ENCODE measurements at regions not wholly inside any gene's neighbourhood (a gene's known extent, or its start where the extent isn't known, plus 50 kb on each side); places are given as distances from the start of the nearest gene placed in this dataset.
A peak's percentile ranks its signal among the peaks of the same experiment; 100 is the strongest.

DNA sequence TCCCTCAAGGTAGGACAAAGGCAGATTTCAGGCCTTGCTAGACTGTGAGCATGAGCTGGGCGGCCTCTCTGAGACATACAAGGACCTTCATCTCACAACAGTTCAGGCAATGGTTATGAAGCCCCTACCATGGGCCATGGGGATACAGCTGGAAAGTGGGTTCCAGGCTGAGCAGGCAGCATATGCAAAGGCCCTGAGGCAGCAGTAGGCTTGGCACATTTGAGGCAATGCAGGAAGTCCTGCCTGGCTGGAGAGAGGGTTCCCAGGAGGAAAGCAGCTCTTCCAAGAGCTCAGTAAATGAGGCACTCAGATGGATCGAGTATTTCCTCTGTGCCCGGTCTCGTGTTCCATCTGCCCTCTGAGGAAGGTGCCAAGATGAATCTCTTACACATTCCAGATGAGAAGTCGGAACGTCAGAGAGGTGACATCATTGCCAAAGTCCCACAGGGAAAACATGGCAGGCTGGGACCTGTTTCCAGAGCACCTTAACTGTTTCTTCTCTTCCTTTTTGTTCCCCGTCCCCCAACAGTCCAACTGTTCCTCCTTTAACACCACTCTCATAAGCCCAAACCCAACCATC, 388.6 kb downstream of the MN1 start:
- no peak for DNase-seq (ENCODE audit: low spot score)
- Histone ChIP-seq H3K14ac (ENCODE audit: low read length) (no peak overlapping the region), H4K91ac (ENCODE audit: low read depth, low read length, poor library complexity) (no peak overlapping the region), H3K23ac (ENCODE audit: low read depth, low read length, poor library complexity) (no peak overlapping the region), H3K4me3 (ENCODE audit: low read length in 2 of 2) (no peak overlapping the region), H2AK5ac (ENCODE audit: low read depth, low read length) (peak overlapping the region; percentile 72), H3K9ac (ENCODE audit: low read depth, low read length, poor library complexity) (no peak overlapping the region), H3K9me3 (replicated peaks in 1 of 2; ENCODE audit: control insufficient read depth in 2 of 2, insufficient read depth in 1 of 2, low read depth in 1 of 2, low read length in 2 of 2) (no peaks in the 10 kb centered on the region), H3K4ac (ENCODE audit: low read length) (no peak overlapping the region), H2AFZ (ENCODE audit: low read length) (no peak overlapping the region), H3K36me3 (replicated peaks in 1 of 2; ENCODE audit: control insufficient read depth in 2 of 2, insufficient read depth in 2 of 2, low read length in 2 of 2) (no peaks in the 10 kb centered on the region), H2BK120ac (ENCODE audit: low read depth, low read length) (no peak overlapping the region), H2BK12ac (ENCODE audit: low read length) (no peak overlapping the region), H3K18ac (ENCODE audit: low read length) (peak overlapping the region; percentile 18), H3K4me2 (ENCODE audit: insufficient read depth, low read length, poor library complexity, severe bottlenecking) (no peak overlapping the region), H2BK15ac (ENCODE audit: low read length) (no peak overlapping the region), H3K4me1 (ENCODE audit: control insufficient read depth in 2 of 2, insufficient read depth in 1 of 2, low read depth in 1 of 2, low read length in 2 of 2) (peaks cover 17% of the 10 kb centered on the region in 2 donors), H2BK5ac (ENCODE audit: low read length) (no peak overlapping the region), H3K27ac (replicated peaks; ENCODE audit: low read length) (no peak overlapping the region), H4K8ac (ENCODE audit: low read depth, low read length) (no peak overlapping the region), H3K79me1 (ENCODE audit: low read depth, low read length) (no peaks in the 10 kb centered on the region), H3K27me3 (ENCODE audit: control insufficient read depth in 3 of 3, insufficient read depth in 3 of 3, low read depth in 1 of 3, low read length in 3 of 3) (no peaks in the 10 kb centered on the region)
- no CpG with 5 or more reads among the region's 7 CpGs for WGBS, 2 donors (ENCODE audit: extremely low coverage in 2 of 2, insufficient read length in 2 of 2, insufficient replicate concordance in 1 of 2)

DNA sequence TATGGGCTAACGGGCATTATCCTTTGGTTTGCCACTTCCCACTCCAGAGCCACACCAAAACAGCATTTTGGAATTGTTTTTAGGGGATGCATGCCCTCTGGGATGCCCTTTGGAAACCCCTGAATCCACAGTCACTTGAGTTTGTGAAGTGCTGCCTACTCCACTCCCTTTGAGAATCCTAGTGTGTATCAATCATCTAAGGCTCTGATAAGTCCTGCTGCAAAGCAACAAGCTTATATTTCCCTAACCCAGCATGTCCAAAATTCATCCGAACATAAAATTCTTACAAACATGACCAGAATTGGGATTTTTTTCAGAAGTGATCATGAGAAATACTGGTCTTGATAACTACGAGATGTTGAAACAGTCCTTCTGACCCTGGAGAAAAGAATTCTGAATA, 387.9 kb downstream of the MN1 start:
- Histone ChIP-seq H3K4me2 (ENCODE audit: insufficient read depth, low read length, poor library complexity, severe bottlenecking) (no peak overlapping the region), H2BK12ac (ENCODE audit: low read length) (no peak overlapping the region), H3K4me3 (ENCODE audit: low read length in 2 of 2) (no peak overlapping the region), H2BK15ac (ENCODE audit: low read length) (no peak overlapping the region), H3K18ac (ENCODE audit: low read length) (no peak overlapping the region), H3K4me1 (ENCODE audit: control insufficient read depth in 2 of 2, insufficient read depth in 1 of 2, low read depth in 1 of 2, low read length in 2 of 2) (peaks cover 17% of the 10 kb centered on the region in 2 donors), H3K4ac (ENCODE audit: low read length) (no peak overlapping the region), H3K36me3 (replicated peaks in 1 of 2; ENCODE audit: control insufficient read depth in 2 of 2, insufficient read depth in 2 of 2, low read length in 2 of 2) (no peaks in the 10 kb centered on the region), H3K79me1 (ENCODE audit: low read depth, low read length) (no peaks in the 10 kb centered on the region), H4K91ac (ENCODE audit: low read depth, low read length, poor library complexity) (no peak overlapping the region), H2BK120ac (ENCODE audit: low read depth, low read length) (no peak overlapping the region), H3K27me3 (ENCODE audit: control insufficient read depth in 3 of 3, insufficient read depth in 3 of 3, low read depth in 1 of 3, low read length in 3 of 3) (no peaks in the 10 kb centered on the region), H3K27ac (replicated peaks; ENCODE audit: low read length) (no peak overlapping the region), H3K23ac (ENCODE audit: low read depth, low read length, poor library complexity) (no peak overlapping the region), H2AK5ac (ENCODE audit: low read depth, low read length) (peak overlapping the region; percentile 33), H2BK5ac (ENCODE audit: low read length) (no peak overlapping the region), H3K14ac (ENCODE audit: low read length) (no peak overlapping the region), H4K8ac (ENCODE audit: low read depth, low read length) (no peak overlapping the region), H3K9me3 (replicated peaks in 1 of 2; ENCODE audit: control insufficient read depth in 2 of 2, insufficient read depth in 1 of 2, low read depth in 1 of 2, low read length in 2 of 2) (no peaks in the 10 kb centered on the region), H2AFZ (ENCODE audit: low read length) (no peak overlapping the region), H3K9ac (ENCODE audit: low read depth, low read length, poor library complexity) (no peak overlapping the region)
- no peak for DNase-seq (ENCODE audit: low spot score)
- no CpG with 5 or more reads among the region's 3 CpGs for WGBS, 2 donors (ENCODE audit: extremely low coverage in 2 of 2, insufficient read length in 2 of 2, insufficient replicate concordance in 1 of 2)

GRCh38 chr22:27416511-27417420, 384.8 kb downstream of the MN1 start:
- Histone ChIP-seq H3K4me2 (ENCODE audit: insufficient read depth, low read length, poor library complexity, severe bottlenecking) (no peak overlapping the region), H3K23ac (ENCODE audit: low read depth, low read length, poor library complexity) (no peak overlapping the region), H2BK5ac (ENCODE audit: low read length) (no peak overlapping the region), H3K27me3 (ENCODE audit: control insufficient read depth in 3 of 3, insufficient read depth in 3 of 3, low read depth in 1 of 3, low read length in 3 of 3) (no peaks in the 10 kb centered on the region), H3K9me3 (replicated peaks in 1 of 2; ENCODE audit: control insufficient read depth in 2 of 2, insufficient read depth in 1 of 2, low read depth in 1 of 2, low read length in 2 of 2) (no peaks in the 10 kb centered on the region), H3K27ac (replicated peaks; ENCODE audit: low read length) (peak overlapping the region; percentile 53), H4K8ac (ENCODE audit: low read depth, low read length) (no peak overlapping the region), H3K14ac (ENCODE audit: low read length) (no peak overlapping the region), H2AFZ (ENCODE audit: low read length) (peak overlapping the region; percentile 86), H2BK15ac (ENCODE audit: low read length) (peak overlapping the region; percentile 29), H3K18ac (ENCODE audit: low read length) (peak overlapping the region; percentile 94), H2AK5ac (ENCODE audit: low read depth, low read length) (peak overlapping the region; percentile 67), H3K36me3 (replicated peaks in 1 of 2; ENCODE audit: control insufficient read depth in 2 of 2, insufficient read depth in 2 of 2, low read length in 2 of 2) (no peaks in the 10 kb centered on the region), H3K4me3 (ENCODE audit: low read length in 2 of 2) (peak overlapping the region in 1 of 2 donors; percentile 27), H2BK120ac (ENCODE audit: low read depth, low read length) (no peak overlapping the region), H3K4me1 (ENCODE audit: control insufficient read depth in 2 of 2, insufficient read depth in 1 of 2, low read depth in 1 of 2, low read length in 2 of 2) (peaks cover 16 to 21% of the 10 kb centered on the region in 2 donors), H4K91ac (ENCODE audit: low read depth, low read length, poor library complexity) (no peak overlapping the region), H3K4ac (ENCODE audit: low read length) (no peak overlapping the region), H3K79me1 (ENCODE audit: low read depth, low read length) (no peaks in the 10 kb centered on the region), H2BK12ac (ENCODE audit: low read length) (peak overlapping the region; percentile 47), H3K9ac (ENCODE audit: low read depth, low read length, poor library complexity) (no peak overlapping the region)
- no CpG with 5 or more reads among the region's 12 CpGs for WGBS, 2 donors (ENCODE audit: extremely low coverage in 2 of 2, insufficient read length in 2 of 2, insufficient replicate concordance in 1 of 2)
- DNase-seq (ENCODE audit: low spot score), result no peak

DNA sequence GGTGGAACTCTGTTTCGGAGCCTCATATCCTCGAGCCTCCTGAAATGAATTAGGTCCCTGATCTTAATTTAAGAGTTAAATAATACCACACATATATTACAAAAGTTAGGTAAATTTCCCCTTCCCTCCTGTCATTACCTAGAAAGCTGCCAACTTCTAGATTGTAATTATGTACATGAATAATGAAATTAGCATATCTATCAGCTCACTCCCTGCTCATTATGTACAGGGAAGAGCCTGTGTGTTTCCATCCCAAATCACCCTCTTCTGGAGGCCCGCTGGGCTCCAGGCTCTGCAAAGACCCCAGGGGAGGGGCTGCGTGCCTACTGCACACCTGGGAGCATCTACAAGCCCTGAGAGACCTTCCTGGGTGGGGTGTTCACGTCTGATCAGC, 384.1 kb downstream of the MN1 start:
- WGBS, 2 donors (ENCODE audit: extremely low coverage in 2 of 2, insufficient read length in 2 of 2, insufficient replicate concordance in 1 of 2), result no CpG with 5 or more reads among the region's 5 CpGs
- Histone ChIP-seq H3K4me2 (ENCODE audit: insufficient read depth, low read length, poor library complexity, severe bottlenecking) (no peak overlapping the region), H3K23ac (ENCODE audit: low read depth, low read length, poor library complexity) (no peak overlapping the region), H4K91ac (ENCODE audit: low read depth, low read length, poor library complexity) (no peak overlapping the region), H3K4ac (ENCODE audit: low read length) (no peak overlapping the region), H3K4me3 (ENCODE audit: low read length in 2 of 2) (no peak overlapping the region), H3K14ac (ENCODE audit: low read length) (no peak overlapping the region), H3K36me3 (replicated peaks in 1 of 2; ENCODE audit: control insufficient read depth in 2 of 2, insufficient read depth in 2 of 2, low read length in 2 of 2) (no peaks in the 10 kb centered on the region), H2BK12ac (ENCODE audit: low read length) (no peak overlapping the region), H3K18ac (ENCODE audit: low read length) (peak overlapping the region; percentile 63), H3K27me3 (ENCODE audit: control insufficient read depth in 3 of 3, insufficient read depth in 3 of 3, low read depth in 1 of 3, low read length in 3 of 3) (no peaks in the 10 kb centered on the region), H4K8ac (ENCODE audit: low read depth, low read length) (no peak overlapping the region), H2BK15ac (ENCODE audit: low read length) (no peak overlapping the region), H2BK5ac (ENCODE audit: low read length) (no peak overlapping the region), H2AFZ (ENCODE audit: low read length) (no peak overlapping the region), H3K9me3 (replicated peaks in 1 of 2; ENCODE audit: control insufficient read depth in 2 of 2, insufficient read depth in 1 of 2, low read depth in 1 of 2, low read length in 2 of 2) (no peaks in the 10 kb centered on the region), H2AK5ac (ENCODE audit: low read depth, low read length) (no peak overlapping the region), H3K27ac (replicated peaks; ENCODE audit: low read length) (no peak overlapping the region), H2BK120ac (ENCODE audit: low read depth, low read length) (no peak overlapping the region), H3K79me1 (ENCODE audit: low read depth, low read length) (no peaks in the 10 kb centered on the region), H3K4me1 (ENCODE audit: control insufficient read depth in 2 of 2, insufficient read depth in 1 of 2, low read depth in 1 of 2, low read length in 2 of 2) (peaks cover 14 to 21% of the 10 kb centered on the region in 2 donors), H3K9ac (ENCODE audit: low read depth, low read length, poor library complexity) (no peak overlapping the region)
- no peak for DNase-seq (ENCODE audit: low spot score)

All from neuronal stem cell (in vitro differentiated cells).